HEK293 (cell line): ENCODE measurements at regions not wholly inside any gene's neighbourhood (a gene's known extent, or its start where the extent isn't known, plus 50 kb on each side); places are given as distances from the start of the nearest gene placed in this dataset.
A peak's percentile ranks its signal among the peaks of the same experiment; 100 is the strongest.

Experiments
- CTCF ChIA-PET: fragments of 350-600 bp; formaldehyde crosslinking; extraction: SDS; loops from one replicate; lab custom pipeline; 2021; ENCODE audit warnings: antibody characterized with exemption; lab: Yijun Ruan, JAX
- POLR2A ChIA-PET: fragments of 300-600 bp; formaldehyde crosslinking; extraction: SDS; loops from one replicate; lab custom pipeline; 2020; ENCODE audit warnings: antibody characterized with exemption, inconsistent platforms; lab: Yijun Ruan, JAX
- H3K27ac ChIP-seq: fragments of 200-500 bp; sonication (Bioruptor generic); 2 replicates; pipeline ENCODE4 v1.5.1; 2014; ENCODE audit warnings: low read depth, low read length, control low read depth, inconsistent platforms; ENCODE audit errors: extremely low read depth
- H3K36me3 ChIP-seq, 2 experiments: fragments of 200-500 bp in 1 of 2; sonication (Bioruptor generic) in 1 of 2; 1 replicate in 1 of 2; 2 replicates in 1 of 2; pipeline ENCODE4 v1.5.1; 2014 to 2017; ENCODE audit warnings: inconsistent platforms in 2 of 2, low read length in 2 of 2; ENCODE audit not compliant: control insufficient read depth in 2 of 2, insufficient read depth in 1 of 2
- H3K4me1 ChIP-seq: fragments of 200-500 bp; sonication (Bioruptor generic); 2 replicates; pipeline ENCODE4 v1.5.1; 2014; ENCODE audit warnings: mild to moderate bottlenecking, low read length, inconsistent platforms; ENCODE audit not compliant: control insufficient read depth, insufficient read depth
- H3K4me3 ChIP-seq: 2 replicates; pipeline ENCODE4 v1.5.1; 2011; ENCODE audit warnings: low read depth, mild to moderate bottlenecking, control low read depth, low read length, moderate library complexity
- H3K9me3 ChIP-seq: fragments of 200-500 bp; sonication (Bioruptor generic); 2 replicates; pipeline ENCODE4 v1.5.1; 2014; ENCODE audit warnings: low read depth, low read length, inconsistent platforms; ENCODE audit not compliant: control insufficient read depth, insufficient read depth
- EGR2 ChIP-seq: fragments of 450-650 bp; formaldehyde crosslinking; IDR thresholded peaks from 2 replicates; pipeline ENCODE4 v1.5.1; 2016; ENCODE audit warnings: low read depth, missing biosample characterization, missing genetic modification characterization
- GFI1B ChIP-seq: fragments of 450-650 bp; formaldehyde crosslinking; IDR thresholded peaks from 2 replicates; pipeline ENCODE4 v1.5.1; 2016; ENCODE audit warnings: missing biosample characterization, missing genetic modification characterization
- HOXA7 ChIP-seq: sonication (generic); formaldehyde crosslinking; IDR thresholded peaks from 2 replicates; pipeline ENCODE4 v1.8.1; 2022; ENCODE audit warnings: missing genetic modification reagents, borderline replicate concordance
- HOXC10 ChIP-seq: sonication (generic); formaldehyde crosslinking; IDR thresholded peaks from 2 replicates; pipeline ENCODE4 v1.8.1; 2023; ENCODE audit warnings: mild to moderate bottlenecking, missing genetic modification reagents
- YY1 ChIP-seq: fragments of 450-650 bp; formaldehyde crosslinking; IDR thresholded peaks from 2 replicates; pipeline ENCODE4 v1.5.1; 2018; ENCODE audit warnings: missing biosample characterization, missing genetic modification characterization
- ZFHX2 ChIP-seq: fragments of 450-650 bp; formaldehyde crosslinking; conservative IDR thresholded peaks from 2 replicates; pipeline ENCODE4 v1.5.1; 2016; ENCODE audit warnings: missing biosample characterization, missing genetic modification characterization
- ZFP3 ChIP-seq: fragments of 450-650 bp; formaldehyde crosslinking; IDR thresholded peaks from 2 replicates; pipeline ENCODE4 v1.5.1; 2016; ENCODE audit warnings: low read depth, missing biosample characterization, missing genetic modification characterization
- ZNF10 ChIP-seq: fragments of 450-650 bp; formaldehyde crosslinking; IDR thresholded peaks from 2 replicates; pipeline ENCODE4 v1.5.1; 2017; ENCODE audit warnings: missing biosample characterization, missing genetic modification characterization
- ZNF157 ChIP-seq: fragments of 450-650 bp; formaldehyde crosslinking; IDR thresholded peaks from 2 replicates; pipeline ENCODE4 v1.5.1; 2016; ENCODE audit warnings: missing biosample characterization, missing genetic modification characterization
- ZNF23 ChIP-seq: fragments of 450-650 bp; formaldehyde crosslinking; IDR thresholded peaks from 2 replicates; pipeline ENCODE4 v1.5.1; 2016; ENCODE audit warnings: missing biosample characterization, missing genetic modification characterization, borderline replicate concordance
- ZNF266 ChIP-seq: fragments of 450-650 bp; formaldehyde crosslinking; IDR thresholded peaks from 2 replicates; pipeline ENCODE4 v1.5.1; 2016; ENCODE audit warnings: missing biosample characterization, missing genetic modification characterization, low read depth
- ZNF426 ChIP-seq: fragments of 450-650 bp; formaldehyde crosslinking; IDR thresholded peaks from 2 replicates; pipeline ENCODE4 v1.5.1; 2017; ENCODE audit warnings: missing biosample characterization, missing genetic modification characterization, mild to moderate bottlenecking, inconsistent platforms, moderate library complexity
- ZNF473 ChIP-seq: fragments of 450-650 bp; formaldehyde crosslinking; IDR thresholded peaks from 2 replicates; pipeline ENCODE4 v1.5.1; 2017; ENCODE audit warnings: missing biosample characterization, missing genetic modification characterization
- ZNF549 ChIP-seq: fragments of 450-650 bp; IDR thresholded peaks from 2 replicates; pipeline ENCODE4 v1.5.1; 2018; ENCODE audit warnings: missing biosample characterization, missing genetic modification characterization, mild to moderate bottlenecking, inconsistent platforms, moderate library complexity
- ZNF596 ChIP-seq: fragments of 450-650 bp; IDR thresholded peaks from 2 replicates; pipeline ENCODE4 v1.5.0; 2018; ENCODE audit warnings: missing biosample characterization, mild to moderate bottlenecking, missing genetic modification characterization, moderate library complexity
- ZNF610 ChIP-seq: fragments of 450-650 bp; formaldehyde crosslinking; IDR thresholded peaks from 2 replicates; pipeline ENCODE4 v1.5.1; 2016; ENCODE audit warnings: missing biosample characterization, missing genetic modification characterization, borderline replicate concordance
- ZNF658 ChIP-seq: fragments of 450-650 bp; formaldehyde crosslinking; IDR thresholded peaks from 2 replicates; pipeline ENCODE4; 2016; ENCODE audit warnings: missing biosample characterization, missing genetic modification characterization
- ZNF830 ChIP-seq: fragments of 450-650 bp; IDR thresholded peaks from 2 replicates; pipeline ENCODE4 v1.5.0; 2018; ENCODE audit warnings: missing biosample characterization, missing genetic modification characterization, low read depth, mild to moderate bottlenecking, moderate library complexity
- TF ChIP-seq, protein P1 (sequence below): fragments of 450-650 bp; formaldehyde crosslinking; IDR thresholded peaks from 2 replicates; pipeline ENCODE4 v1.5.1; 2016; ENCODE audit warnings: missing biosample characterization, missing genetic modification characterization
- TF ChIP-seq, protein P2 (sequence below): fragments of 450-650 bp; formaldehyde crosslinking; IDR thresholded peaks from 2 replicates; pipeline ENCODE4 v1.5.1; 2016; ENCODE audit warnings: missing biosample characterization, missing genetic modification characterization
- TF ChIP-seq, protein P3 (sequence below): fragments of 450-650 bp; formaldehyde crosslinking; IDR thresholded peaks from 2 replicates; pipeline ENCODE4 v1.5.1; 2016; ENCODE audit warnings: missing biosample characterization, missing genetic modification characterization

DNA sequence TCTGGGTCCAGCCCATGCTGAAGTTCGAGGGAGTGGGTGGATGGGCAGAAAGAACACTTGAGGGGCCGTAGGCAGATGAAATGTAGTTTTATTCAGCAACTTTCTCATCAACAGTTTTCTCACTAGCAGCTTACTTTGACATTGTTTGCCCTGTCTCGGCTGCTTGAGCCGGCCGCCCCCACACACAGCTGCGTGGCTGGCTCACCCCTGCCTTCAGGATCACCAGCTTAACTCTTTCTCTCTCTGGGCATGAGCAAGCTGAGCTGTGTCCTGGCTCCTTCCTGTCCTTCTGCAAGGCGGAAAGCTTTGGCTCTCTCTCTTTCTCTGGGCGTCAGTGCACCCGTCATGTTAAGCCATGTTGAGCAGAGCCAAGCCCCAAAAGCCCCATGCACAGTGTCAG is 104.4 kb upstream of the GNG12 start:
- POLR2A ChIA-PET: no interaction called here
- CTCF ChIA-PET: no interaction called here
- H3K9me3 ChIP-seq: no peaks in the 10 kb centered on the region
- H3K36me3 ChIP-seq: no peaks in the 10 kb centered on the region
- no peak overlapping the region for H3K4me3 ChIP-seq
- no peak overlapping the region for H3K27ac ChIP-seq
- TF ChIP-seq EGR2 (tag by site-specific recombination) (peak; percentile 50), ZNF658 (no peak), ZFHX2 (tag by site-specific recombination) (peak; percentile 23; the same call in 1 of the 2 replicates)
- no peaks in the 10 kb centered on the region for H3K4me1 ChIP-seq

DNA sequence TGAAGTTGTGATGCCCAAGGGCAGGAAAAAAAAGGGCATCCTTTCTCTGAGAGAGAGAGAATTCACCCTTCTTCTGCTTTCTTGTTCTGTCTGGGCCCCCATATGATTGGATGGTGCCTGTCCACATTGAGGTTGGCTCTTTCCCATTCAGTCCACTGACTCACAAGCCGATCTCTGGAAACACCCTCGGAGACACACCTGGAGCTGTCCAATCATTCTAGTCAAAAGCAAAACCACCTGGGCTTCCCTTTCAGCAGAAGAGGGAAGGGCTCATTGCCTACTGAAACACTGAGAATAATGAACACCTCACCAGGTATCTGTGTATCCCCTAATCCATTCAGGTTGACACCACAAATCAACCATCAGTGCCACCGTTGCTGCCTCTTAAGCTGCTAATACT is 103.7 kb upstream of the GNG12 start:
- Histone ChIP-seq H3K9me3 (no peaks in the 10 kb centered on the region), H3K4me1 (no peaks in the 10 kb centered on the region), H3K36me3 (no peaks in the 10 kb centered on the region), H3K4me3 (no peak overlapping the region), H3K27ac (no peak overlapping the region)
- ChIA-PET CTCF (interaction anchor here (0.5 to 0.6 kb wide), 2 partner anchors 179 to 400 kb away, joined by 3 read pairs; no protein-coding TSS in a partner anchor), POLR2A (no interaction called here)
- TF ChIP-seq ZNF596 (tag by site-specific recombination) (no peak), HOXC10 (CRISPR knock-in tag) (no peak), ZNF10 (tag by site-specific recombination) (no peak), ZNF473 (tag by site-specific recombination) (no peak), ZNF266 (tag by site-specific recombination) (no peak), ZNF157 (tag by site-specific recombination) (no peak), ZNF830 (tag by site-specific recombination) (no peak), HOXA7 (CRISPR knock-in tag) (no peak), ZNF549 (tag by site-specific recombination) (no peak), YY1 (tag by site-specific recombination) (no peak), ZFP3 (tag by site-specific recombination) (no peak), ZNF610 (tag by site-specific recombination) (no peak), ZNF23 (no peak), GFI1B (no peak), ZNF426 (no peak)
- TF ChIP-seq, protein P1, sequence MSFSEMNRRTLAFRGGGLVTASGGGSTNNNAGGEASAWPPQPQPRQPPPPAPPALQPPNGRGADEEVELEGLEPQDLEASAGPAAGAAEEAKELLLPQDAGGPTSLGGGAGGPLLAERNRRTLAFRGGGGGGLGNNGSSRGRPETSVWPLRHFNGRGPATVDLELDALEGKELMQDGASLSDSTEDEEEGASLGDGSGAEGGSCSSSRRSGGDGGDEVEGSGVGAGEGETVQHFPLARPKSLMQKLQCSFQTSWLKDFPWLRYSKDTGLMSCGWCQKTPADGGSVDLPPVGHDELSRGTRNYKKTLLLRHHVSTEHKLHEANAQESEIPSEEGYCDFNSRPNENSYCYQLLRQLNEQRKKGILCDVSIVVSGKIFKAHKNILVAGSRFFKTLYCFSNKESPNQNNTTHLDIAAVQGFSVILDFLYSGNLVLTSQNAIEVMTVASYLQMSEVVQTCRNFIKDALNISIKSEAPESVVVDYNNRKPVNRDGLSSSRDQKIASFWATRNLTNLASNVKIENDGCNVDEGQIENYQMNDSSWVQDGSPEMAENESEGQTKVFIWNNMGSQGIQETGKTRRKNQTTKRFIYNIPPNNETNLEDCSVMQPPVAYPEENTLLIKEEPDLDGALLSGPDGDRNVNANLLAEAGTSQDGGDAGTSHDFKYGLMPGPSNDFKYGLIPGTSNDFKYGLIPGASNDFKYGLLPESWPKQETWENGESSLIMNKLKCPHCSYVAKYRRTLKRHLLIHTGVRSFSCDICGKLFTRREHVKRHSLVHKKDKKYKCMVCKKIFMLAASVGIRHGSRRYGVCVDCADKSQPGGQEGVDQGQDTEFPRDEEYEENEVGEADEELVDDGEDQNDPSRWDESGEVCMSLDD: no peak
- TF ChIP-seq, protein P2, sequence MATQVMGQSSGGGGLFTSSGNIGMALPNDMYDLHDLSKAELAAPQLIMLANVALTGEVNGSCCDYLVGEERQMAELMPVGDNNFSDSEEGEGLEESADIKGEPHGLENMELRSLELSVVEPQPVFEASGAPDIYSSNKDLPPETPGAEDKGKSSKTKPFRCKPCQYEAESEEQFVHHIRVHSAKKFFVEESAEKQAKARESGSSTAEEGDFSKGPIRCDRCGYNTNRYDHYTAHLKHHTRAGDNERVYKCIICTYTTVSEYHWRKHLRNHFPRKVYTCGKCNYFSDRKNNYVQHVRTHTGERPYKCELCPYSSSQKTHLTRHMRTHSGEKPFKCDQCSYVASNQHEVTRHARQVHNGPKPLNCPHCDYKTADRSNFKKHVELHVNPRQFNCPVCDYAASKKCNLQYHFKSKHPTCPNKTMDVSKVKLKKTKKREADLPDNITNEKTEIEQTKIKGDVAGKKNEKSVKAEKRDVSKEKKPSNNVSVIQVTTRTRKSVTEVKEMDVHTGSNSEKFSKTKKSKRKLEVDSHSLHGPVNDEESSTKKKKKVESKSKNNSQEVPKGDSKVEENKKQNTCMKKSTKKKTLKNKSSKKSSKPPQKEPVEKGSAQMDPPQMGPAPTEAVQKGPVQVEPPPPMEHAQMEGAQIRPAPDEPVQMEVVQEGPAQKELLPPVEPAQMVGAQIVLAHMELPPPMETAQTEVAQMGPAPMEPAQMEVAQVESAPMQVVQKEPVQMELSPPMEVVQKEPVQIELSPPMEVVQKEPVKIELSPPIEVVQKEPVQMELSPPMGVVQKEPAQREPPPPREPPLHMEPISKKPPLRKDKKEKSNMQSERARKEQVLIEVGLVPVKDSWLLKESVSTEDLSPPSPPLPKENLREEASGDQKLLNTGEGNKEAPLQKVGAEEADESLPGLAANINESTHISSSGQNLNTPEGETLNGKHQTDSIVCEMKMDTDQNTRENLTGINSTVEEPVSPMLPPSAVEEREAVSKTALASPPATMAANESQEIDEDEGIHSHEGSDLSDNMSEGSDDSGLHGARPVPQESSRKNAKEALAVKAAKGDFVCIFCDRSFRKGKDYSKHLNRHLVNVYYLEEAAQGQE (tag by site-specific recombination): no peak
- TF ChIP-seq, protein P3, sequence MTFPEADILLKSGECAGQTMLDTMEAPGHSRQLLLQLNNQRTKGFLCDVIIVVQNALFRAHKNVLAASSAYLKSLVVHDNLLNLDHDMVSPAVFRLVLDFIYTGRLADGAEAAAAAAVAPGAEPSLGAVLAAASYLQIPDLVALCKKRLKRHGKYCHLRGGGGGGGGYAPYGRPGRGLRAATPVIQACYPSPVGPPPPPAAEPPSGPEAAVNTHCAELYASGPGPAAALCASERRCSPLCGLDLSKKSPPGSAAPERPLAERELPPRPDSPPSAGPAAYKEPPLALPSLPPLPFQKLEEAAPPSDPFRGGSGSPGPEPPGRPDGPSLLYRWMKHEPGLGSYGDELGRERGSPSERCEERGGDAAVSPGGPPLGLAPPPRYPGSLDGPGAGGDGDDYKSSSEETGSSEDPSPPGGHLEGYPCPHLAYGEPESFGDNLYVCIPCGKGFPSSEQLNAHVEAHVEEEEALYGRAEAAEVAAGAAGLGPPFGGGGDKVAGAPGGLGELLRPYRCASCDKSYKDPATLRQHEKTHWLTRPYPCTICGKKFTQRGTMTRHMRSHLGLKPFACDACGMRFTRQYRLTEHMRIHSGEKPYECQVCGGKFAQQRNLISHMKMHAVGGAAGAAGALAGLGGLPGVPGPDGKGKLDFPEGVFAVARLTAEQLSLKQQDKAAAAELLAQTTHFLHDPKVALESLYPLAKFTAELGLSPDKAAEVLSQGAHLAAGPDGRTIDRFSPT (tag by site-specific recombination): no peak
